ENCODE measurements at regions not wholly inside any gene's neighbourhood (a gene's known extent, or its start where the extent isn't known, plus 50 kb on each side); places are given as distances from the start of the nearest gene placed in this dataset.
"Not testable (repeated sequence)": the region's sequence is repeated elsewhere in the genome, so short reads cannot be mapped to it uniquely, and the experiment has no call there.

- no peak for DNase-seq
Measured at GRCh38 chr5:106401561-106401960, 1269.2 kb downstream of the EFNA5 start.

GRCh38 chr5:106399391-106399790 is 1271.3 kb downstream of the EFNA5 start:
- DNase-seq: no peak

GRCh38 chr5:106397700-106398099 is 1273.0 kb downstream of the EFNA5 start:
- DNase-seq: no peak

GRCh38 chr5:106393276-106393675 is 1277.5 kb downstream of the EFNA5 start:
- no peak for DNase-seq

GRCh38 chr5:106392766-106393165 is 1278.0 kb downstream of the EFNA5 start:
- no peak for DNase-seq

- DNase-seq: not testable (repeated sequence)
Measured at GRCh38 chr5:106387767-106388166, 1283.0 kb downstream of the EFNA5 start.

- no peak for DNase-seq
Measured at GRCh38 chr5:106386287-106386686, 1284.5 kb downstream of the EFNA5 start.

- no peak for DNase-seq
Measured at GRCh38 chr5:106380736-106381135, 1290.0 kb downstream of the EFNA5 start.

GRCh38 chr5:106376522-106376921 is 1294.2 kb downstream of the EFNA5 start:
- DNase-seq: no peak

GRCh38 chr5:106374956-106375355 is 1295.8 kb downstream of the EFNA5 start:
- peak; percentile 6 for DNase-seq

GRCh38 chr5:106368021-106368420 is 1302.7 kb downstream of the EFNA5 start:
- no peak for DNase-seq

- DNase-seq: no peak
Measured at GRCh38 chr5:106367281-106367680, 1303.5 kb downstream of the EFNA5 start.

GRCh38 chr5:106363578-106363977 is 1307.2 kb downstream of the EFNA5 start:
- no peak for DNase-seq

GRCh38 chr5:106361905-106362304 is 1308.8 kb downstream of the EFNA5 start:
- no peak for DNase-seq

GRCh38 chr5:106331415-106331814 is 1339.3 kb downstream of the EFNA5 start:
- no peak for DNase-seq

GRCh38 chr5:106324356-106324755 is 1346.4 kb downstream of the EFNA5 start:
- no peak for DNase-seq

- no peak for DNase-seq
Measured at GRCh38 chr5:106321242-106321641, 1349.5 kb downstream of the EFNA5 start.

GRCh38 chr5:106314221-106314824 is 1356.4 kb downstream of the EFNA5 start:
- no peak for DNase-seq

GRCh38 chr5:106312360-106312759 is 1358.4 kb downstream of the EFNA5 start:
- DNase-seq: no peak

GRCh38 chr5:106311230-106311915 is 1359.4 kb downstream of the EFNA5 start:
- no peak for DNase-seq

- no peak for DNase-seq
Measured at GRCh38 chr5:106307265-106307664, 1363.5 kb downstream of the EFNA5 start.

GRCh38 chr5:106306313-106307028 is 1364.3 kb downstream of the EFNA5 start:
- no peak for DNase-seq

GRCh38 chr5:106303911-106304310 is 1366.8 kb downstream of the EFNA5 start:
- no peak for DNase-seq

- no peak for DNase-seq
Measured at GRCh38 chr5:106292654-106293053, 1378.1 kb downstream of the EFNA5 start.
